ENCODE measurements at regions not wholly inside any gene's neighbourhood (a gene's known extent, or its start where the extent isn't known, plus 50 kb on each side); places are given as distances from the start of the nearest gene placed in this dataset.

DNA sequence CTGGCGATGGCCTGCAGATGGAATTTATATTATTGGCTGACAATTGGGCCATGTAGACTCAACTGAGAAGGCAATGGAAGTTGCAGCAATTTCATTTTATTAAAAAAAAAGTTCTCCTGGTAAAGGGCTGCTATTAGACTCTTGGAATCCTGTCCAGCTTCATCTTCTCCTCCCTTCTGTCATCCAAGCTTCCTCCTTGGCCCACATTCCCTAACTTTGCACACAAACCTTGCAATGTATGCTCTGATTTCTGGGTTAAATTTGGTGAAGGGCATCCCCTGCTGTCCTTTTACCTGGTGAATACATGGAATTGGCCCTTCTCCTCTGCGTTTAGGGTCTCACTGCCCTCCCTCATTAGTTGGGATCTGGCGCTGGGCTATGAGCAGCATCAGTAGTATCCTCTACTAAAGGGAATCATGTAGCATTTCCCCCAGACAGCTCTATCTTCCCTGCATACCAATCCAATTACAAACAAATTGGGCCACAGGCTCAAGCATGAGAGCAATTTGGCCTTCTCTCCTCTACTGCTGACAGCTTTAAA lies 336.9 kb downstream of the BMP4 start:
- TF ChIP-seq, protein P1, sequence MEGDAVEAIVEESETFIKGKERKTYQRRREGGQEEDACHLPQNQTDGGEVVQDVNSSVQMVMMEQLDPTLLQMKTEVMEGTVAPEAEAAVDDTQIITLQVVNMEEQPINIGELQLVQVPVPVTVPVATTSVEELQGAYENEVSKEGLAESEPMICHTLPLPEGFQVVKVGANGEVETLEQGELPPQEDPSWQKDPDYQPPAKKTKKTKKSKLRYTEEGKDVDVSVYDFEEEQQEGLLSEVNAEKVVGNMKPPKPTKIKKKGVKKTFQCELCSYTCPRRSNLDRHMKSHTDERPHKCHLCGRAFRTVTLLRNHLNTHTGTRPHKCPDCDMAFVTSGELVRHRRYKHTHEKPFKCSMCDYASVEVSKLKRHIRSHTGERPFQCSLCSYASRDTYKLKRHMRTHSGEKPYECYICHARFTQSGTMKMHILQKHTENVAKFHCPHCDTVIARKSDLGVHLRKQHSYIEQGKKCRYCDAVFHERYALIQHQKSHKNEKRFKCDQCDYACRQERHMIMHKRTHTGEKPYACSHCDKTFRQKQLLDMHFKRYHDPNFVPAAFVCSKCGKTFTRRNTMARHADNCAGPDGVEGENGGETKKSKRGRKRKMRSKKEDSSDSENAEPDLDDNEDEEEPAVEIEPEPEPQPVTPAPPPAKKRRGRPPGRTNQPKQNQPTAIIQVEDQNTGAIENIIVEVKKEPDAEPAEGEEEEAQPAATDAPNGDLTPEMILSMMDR (IDR thresholded peaks at IDR 0.05; ENCODE audit: low read length), result no peak
- TF ChIP-seq EZH2 (IDR thresholded peaks at IDR 0.05; ENCODE audit: borderline replicate concordance, low read length), result no peak
